GM19467 (cell line): ENCODE measurements at regions not wholly inside any gene's neighbourhood (a gene's known extent, or its start where the extent isn't known, plus 50 kb on each side); places are given as distances from the start of the nearest gene placed in this dataset.
"Not testable (repeated sequence)": the region's sequence is repeated elsewhere in the genome, so short reads cannot be mapped to it uniquely, and the experiment has no call there.

Experiments used
- ATAC-seq: cut with Tn5 transposase; IDR thresholded peaks from one replicate; pipeline ENCODE4 v1.9.1; 2021; ENCODE audit warnings: mild to moderate bottlenecking, moderate library complexity; ENCODE audit not compliant: unreplicated experiment

GRCh38 chr6:53446151-53446550, 97.4 kb upstream of the ELOVL5 start:
- no peak for ATAC-seq

GRCh38 chr6:53441761-53442160, 93.0 kb upstream of the ELOVL5 start:
- ATAC-seq: no peak

- ATAC-seq: no peak
Observed at GRCh38 chr6:53441035-53441493, 92.3 kb upstream of the ELOVL5 start.

- no peak for ATAC-seq
Observed at GRCh38 chr6:53440336-53440945, 91.7 kb upstream of the ELOVL5 start.

GRCh38 chr6:53439556-53439955, 90.8 kb upstream of the ELOVL5 start:
- ATAC-seq: no peak

- ATAC-seq: no peak
Observed at GRCh38 chr6:53437557-53438202, 88.9 kb upstream of the ELOVL5 start.

- no peak for ATAC-seq
Observed at GRCh38 chr6:53436526-53437303, 88.0 kb upstream of the ELOVL5 start.

GRCh38 chr6:53433951-53434285, 85.2 kb upstream of the ELOVL5 start:
- ATAC-seq: no peak

GRCh38 chr6:53433261-53433950, 84.7 kb upstream of the ELOVL5 start:
- ATAC-seq: no peak

- ATAC-seq: no peak
Observed at GRCh38 chr6:53432318-53433161, 83.8 kb upstream of the ELOVL5 start.

GRCh38 chr6:53431704-53432103, 83.0 kb upstream of the ELOVL5 start:
- ATAC-seq: no peak

GRCh38 chr6:53429401-53429800, 80.7 kb upstream of the ELOVL5 start:
- no peak for ATAC-seq

- ATAC-seq: no peak
Observed at GRCh38 chr6:53428886-53429285, 80.1 kb upstream of the ELOVL5 start.

- ATAC-seq: peak; percentile 82
Observed at GRCh38 chr6:53426667-53427270, 78.0 kb upstream of the ELOVL5 start.

- ATAC-seq: no peak
Observed at GRCh38 chr6:53426117-53426516, 77.4 kb upstream of the ELOVL5 start.

- ATAC-seq: no peak
Observed at GRCh38 chr6:53424976-53425718, 76.4 kb upstream of the ELOVL5 start.

GRCh38 chr6:53424300-53424699, 75.5 kb upstream of the ELOVL5 start:
- no peak for ATAC-seq

- ATAC-seq: not testable (repeated sequence)
Observed at GRCh38 chr6:53423560-53423959, 74.8 kb upstream of the ELOVL5 start.

GRCh38 chr6:53419026-53419425, 70.3 kb upstream of the ELOVL5 start:
- no peak for ATAC-seq

- no peak for ATAC-seq
Observed at GRCh38 chr6:53418288-53418687, 69.5 kb upstream of the ELOVL5 start.
